ENCODE measurements at regions not wholly inside any gene's neighbourhood (a gene's known extent, or its start where the extent isn't known, plus 50 kb on each side); places are given as distances from the start of the nearest gene placed in this dataset.

DNA sequence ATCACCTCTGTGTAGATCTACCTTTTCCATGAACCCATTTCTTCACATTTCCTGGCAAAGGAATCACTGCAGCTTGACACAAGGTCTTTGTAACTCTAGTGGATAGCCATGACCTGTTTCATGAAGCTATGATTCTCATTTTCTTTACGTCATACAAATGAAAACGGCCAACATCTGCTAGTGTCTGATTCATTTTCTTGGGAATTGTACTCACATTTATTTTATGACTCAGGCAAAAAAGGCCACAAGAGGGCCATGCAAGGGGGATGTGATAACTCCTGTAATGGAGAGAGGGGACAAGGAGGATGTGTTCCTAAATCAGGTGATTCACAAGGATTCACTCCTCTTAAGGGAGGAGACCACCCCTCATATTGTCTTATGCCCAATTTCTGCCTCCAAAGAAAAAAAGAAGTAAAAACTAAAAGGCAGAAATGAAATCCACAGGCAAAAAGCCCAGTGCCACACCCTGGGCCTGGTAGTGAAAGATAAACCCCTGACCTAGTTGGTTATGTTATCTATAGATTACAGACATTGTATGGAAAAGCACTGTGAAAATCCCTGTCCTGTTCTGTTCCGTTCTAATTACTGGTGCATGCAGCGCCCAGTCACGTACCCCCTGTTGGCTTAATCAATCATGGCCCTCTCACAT is 249.9 kb downstream of the IPMK start (continued):
- TF ChIP-seq SMC3 (IDR thresholded peaks at IDR 0.05; ENCODE audit: low read depth, low read length) (no peak), FOSL2 (IDR thresholded peaks at IDR 0.05; ENCODE audit: borderline replicate concordance, low read depth) (peak; percentile 87), RCOR1 (IDR thresholded peaks at IDR 0.05; ENCODE audit: low read length) (no peak), RFX5 (IDR thresholded peaks at IDR 0.05; ENCODE audit: low read length) (no peak), RXRA (IDR thresholded peaks at IDR 0.05; ENCODE audit: borderline replicate concordance, low read depth) (peak; percentile 27; the same call in 1 of the 2 replicates), ELF1 (IDR thresholded peaks at IDR 0.05) (no peak)
- TF ChIP-seq, protein P1, sequence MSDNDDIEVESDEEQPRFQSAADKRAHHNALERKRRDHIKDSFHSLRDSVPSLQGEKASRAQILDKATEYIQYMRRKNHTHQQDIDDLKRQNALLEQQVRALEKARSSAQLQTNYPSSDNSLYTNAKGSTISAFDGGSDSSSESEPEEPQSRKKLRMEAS (IDR thresholded peaks at IDR 0.05; ENCODE audit: low read depth) = no peak

DNA sequence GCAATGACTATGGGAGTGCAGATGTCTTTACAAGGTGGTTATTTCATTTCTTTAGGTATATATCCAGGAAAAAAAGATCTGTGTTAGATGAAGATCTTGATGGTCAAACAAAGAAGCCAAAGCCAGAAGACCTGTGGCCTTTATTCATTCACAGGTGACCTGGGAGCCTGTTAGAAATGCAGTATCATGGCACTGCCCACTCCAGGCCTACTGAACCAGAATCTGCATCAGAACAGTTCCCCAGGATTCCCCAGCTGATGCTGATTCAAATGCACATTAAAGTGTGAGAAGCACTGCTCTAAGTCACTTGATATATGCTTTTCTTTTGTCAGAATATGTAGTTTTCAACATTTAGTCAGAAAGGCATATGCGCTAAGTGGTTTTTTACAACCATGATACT is 251.1 kb downstream of the IPMK start:
- Histone ChIP-seq H3K4me3 (ENCODE audit: low read depth in 2 of 2, low read length in 1 of 2) (no peak overlapping the region), H4K20me1 (ENCODE audit: insufficient read depth) (no peaks in the 10 kb centered on the region), H3K9ac (no peak overlapping the region), H3K9me2 (no peaks in the 10 kb centered on the region), H3K27me3 (ENCODE audit: insufficient read depth) (no peaks in the 10 kb centered on the region), H3K27ac (ENCODE audit: low read depth in 2 of 2, low read length in 1 of 2) (no peak overlapping the region), H3K4me2 (no peak overlapping the region), H2AFZ (ENCODE audit: low read depth) (no peak overlapping the region), H3K79me2 (ENCODE audit: insufficient read depth) (no peaks in the 10 kb centered on the region), H3F3A (replicated peaks; ENCODE audit: insufficient read depth) (peaks cover 3% of the 10 kb centered on the region), H3K4me1 (ENCODE audit: control insufficient read depth in 1 of 2, insufficient read depth in 2 of 2, low read depth in 1 of 2, low read length in 1 of 2) (no peaks in the 10 kb centered on the region), H3K9me3 (no peaks in the 10 kb centered on the region), H3K36me3 (replicated peaks in 1 of 2; ENCODE audit: control insufficient read depth in 1 of 2, insufficient read depth in 2 of 2, low read length in 1 of 2) (no peaks in the 10 kb centered on the region)
- no peak for DNase-seq
- 97% methylated on average over 1 of the region's 1 CpG for WGBS (ENCODE audit: low lambda C conversion rate)
- ChIA-PET CTCF (no interaction called here), POLR2A (no interaction called here)
- TF ChIP-seq MXI1 (IDR thresholded peaks at IDR 0.05; ENCODE audit: low read depth, low read length) (no peak), TAF1 (IDR thresholded peaks at IDR 0.05; ENCODE audit: borderline replicate concordance, low read depth, low read length) (no peak), ELF1 (IDR thresholded peaks at IDR 0.05) (no peak), SIN3A (IDR thresholded peaks at IDR 0.05; ENCODE audit: borderline replicate concordance, low read depth, low read length) (no peak), JUND (IDR thresholded peaks at IDR 0.05) (no peak), POLR2AphosphoS5 (IDR thresholded peaks at IDR 0.05; ENCODE audit: low read depth, low read length) (no peak), YY1 (IDR thresholded peaks at IDR 0.05; ENCODE audit: low read depth) (no peak), MEF2A (IDR thresholded peaks at IDR 0.05; ENCODE audit: borderline replicate concordance, low read depth) (no peak), GABPA (IDR thresholded peaks at IDR 0.05; ENCODE audit: low read depth) (no peak), SMC3 (IDR thresholded peaks at IDR 0.05; ENCODE audit: low read depth, low read length) (no peak), EZH2phosphoT487 (IDR thresholded peaks at IDR 0.05; ENCODE audit: borderline replicate concordance, low read depth) (no peak), FOSL2 (IDR thresholded peaks at IDR 0.05; ENCODE audit: borderline replicate concordance, low read depth) (no peak)
- TF ChIP-seq, protein P2, sequence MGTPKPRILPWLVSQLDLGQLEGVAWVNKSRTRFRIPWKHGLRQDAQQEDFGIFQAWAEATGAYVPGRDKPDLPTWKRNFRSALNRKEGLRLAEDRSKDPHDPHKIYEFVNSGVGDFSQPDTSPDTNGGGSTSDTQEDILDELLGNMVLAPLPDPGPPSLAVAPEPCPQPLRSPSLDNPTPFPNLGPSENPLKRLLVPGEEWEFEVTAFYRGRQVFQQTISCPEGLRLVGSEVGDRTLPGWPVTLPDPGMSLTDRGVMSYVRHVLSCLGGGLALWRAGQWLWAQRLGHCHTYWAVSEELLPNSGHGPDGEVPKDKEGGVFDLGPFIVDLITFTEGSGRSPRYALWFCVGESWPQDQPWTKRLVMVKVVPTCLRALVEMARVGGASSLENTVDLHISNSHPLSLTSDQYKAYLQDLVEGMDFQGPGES (IDR thresholded peaks at IDR 0.05; ENCODE audit: low read depth, low read length) = no peak
- TF ChIP-seq, protein P3, sequence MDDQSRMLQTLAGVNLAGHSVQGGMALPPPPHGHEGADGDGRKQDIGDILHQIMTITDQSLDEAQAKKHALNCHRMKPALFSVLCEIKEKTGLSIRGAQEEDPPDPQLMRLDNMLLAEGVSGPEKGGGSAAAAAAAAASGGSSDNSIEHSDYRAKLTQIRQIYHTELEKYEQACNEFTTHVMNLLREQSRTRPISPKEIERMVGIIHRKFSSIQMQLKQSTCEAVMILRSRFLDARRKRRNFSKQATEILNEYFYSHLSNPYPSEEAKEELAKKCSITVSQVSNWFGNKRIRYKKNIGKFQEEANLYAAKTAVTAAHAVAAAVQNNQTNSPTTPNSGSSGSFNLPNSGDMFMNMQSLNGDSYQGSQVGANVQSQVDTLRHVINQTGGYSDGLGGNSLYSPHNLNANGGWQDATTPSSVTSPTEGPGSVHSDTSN (IDR thresholded peaks at IDR 0.05) = no peak
- TF ChIP-seq, protein P4, sequence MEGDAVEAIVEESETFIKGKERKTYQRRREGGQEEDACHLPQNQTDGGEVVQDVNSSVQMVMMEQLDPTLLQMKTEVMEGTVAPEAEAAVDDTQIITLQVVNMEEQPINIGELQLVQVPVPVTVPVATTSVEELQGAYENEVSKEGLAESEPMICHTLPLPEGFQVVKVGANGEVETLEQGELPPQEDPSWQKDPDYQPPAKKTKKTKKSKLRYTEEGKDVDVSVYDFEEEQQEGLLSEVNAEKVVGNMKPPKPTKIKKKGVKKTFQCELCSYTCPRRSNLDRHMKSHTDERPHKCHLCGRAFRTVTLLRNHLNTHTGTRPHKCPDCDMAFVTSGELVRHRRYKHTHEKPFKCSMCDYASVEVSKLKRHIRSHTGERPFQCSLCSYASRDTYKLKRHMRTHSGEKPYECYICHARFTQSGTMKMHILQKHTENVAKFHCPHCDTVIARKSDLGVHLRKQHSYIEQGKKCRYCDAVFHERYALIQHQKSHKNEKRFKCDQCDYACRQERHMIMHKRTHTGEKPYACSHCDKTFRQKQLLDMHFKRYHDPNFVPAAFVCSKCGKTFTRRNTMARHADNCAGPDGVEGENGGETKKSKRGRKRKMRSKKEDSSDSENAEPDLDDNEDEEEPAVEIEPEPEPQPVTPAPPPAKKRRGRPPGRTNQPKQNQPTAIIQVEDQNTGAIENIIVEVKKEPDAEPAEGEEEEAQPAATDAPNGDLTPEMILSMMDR (IDR thresholded peaks at IDR 0.05) = no peak
- TF ChIP-seq, protein P5, sequence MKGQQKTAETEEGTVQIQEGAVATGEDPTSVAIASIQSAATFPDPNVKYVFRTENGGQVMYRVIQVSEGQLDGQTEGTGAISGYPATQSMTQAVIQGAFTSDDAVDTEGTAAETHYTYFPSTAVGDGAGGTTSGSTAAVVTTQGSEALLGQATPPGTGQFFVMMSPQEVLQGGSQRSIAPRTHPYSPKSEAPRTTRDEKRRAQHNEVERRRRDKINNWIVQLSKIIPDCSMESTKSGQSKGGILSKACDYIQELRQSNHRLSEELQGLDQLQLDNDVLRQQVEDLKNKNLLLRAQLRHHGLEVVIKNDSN (IDR thresholded peaks at IDR 0.05; ENCODE audit: borderline replicate concordance, low read depth) = no peak
- TF ChIP-seq, protein P6, sequence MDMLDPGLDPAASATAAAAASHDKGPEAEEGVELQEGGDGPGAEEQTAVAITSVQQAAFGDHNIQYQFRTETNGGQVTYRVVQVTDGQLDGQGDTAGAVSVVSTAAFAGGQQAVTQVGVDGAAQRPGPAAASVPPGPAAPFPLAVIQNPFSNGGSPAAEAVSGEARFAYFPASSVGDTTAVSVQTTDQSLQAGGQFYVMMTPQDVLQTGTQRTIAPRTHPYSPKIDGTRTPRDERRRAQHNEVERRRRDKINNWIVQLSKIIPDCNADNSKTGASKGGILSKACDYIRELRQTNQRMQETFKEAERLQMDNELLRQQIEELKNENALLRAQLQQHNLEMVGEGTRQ (IDR thresholded peaks at IDR 0.05; ENCODE audit: borderline replicate concordance, low read depth, low read length) = no peak
- TF ChIP-seq, protein P7, sequence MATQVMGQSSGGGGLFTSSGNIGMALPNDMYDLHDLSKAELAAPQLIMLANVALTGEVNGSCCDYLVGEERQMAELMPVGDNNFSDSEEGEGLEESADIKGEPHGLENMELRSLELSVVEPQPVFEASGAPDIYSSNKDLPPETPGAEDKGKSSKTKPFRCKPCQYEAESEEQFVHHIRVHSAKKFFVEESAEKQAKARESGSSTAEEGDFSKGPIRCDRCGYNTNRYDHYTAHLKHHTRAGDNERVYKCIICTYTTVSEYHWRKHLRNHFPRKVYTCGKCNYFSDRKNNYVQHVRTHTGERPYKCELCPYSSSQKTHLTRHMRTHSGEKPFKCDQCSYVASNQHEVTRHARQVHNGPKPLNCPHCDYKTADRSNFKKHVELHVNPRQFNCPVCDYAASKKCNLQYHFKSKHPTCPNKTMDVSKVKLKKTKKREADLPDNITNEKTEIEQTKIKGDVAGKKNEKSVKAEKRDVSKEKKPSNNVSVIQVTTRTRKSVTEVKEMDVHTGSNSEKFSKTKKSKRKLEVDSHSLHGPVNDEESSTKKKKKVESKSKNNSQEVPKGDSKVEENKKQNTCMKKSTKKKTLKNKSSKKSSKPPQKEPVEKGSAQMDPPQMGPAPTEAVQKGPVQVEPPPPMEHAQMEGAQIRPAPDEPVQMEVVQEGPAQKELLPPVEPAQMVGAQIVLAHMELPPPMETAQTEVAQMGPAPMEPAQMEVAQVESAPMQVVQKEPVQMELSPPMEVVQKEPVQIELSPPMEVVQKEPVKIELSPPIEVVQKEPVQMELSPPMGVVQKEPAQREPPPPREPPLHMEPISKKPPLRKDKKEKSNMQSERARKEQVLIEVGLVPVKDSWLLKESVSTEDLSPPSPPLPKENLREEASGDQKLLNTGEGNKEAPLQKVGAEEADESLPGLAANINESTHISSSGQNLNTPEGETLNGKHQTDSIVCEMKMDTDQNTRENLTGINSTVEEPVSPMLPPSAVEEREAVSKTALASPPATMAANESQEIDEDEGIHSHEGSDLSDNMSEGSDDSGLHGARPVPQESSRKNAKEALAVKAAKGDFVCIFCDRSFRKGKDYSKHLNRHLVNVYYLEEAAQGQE (IDR thresholded peaks at IDR 0.05; ENCODE audit: low read depth, low read length) = no peak
